ENCODE measurements at regions not wholly inside any gene's neighbourhood (a gene's known extent, or its start where the extent isn't known, plus 50 kb on each side); places are given as distances from the start of the nearest gene placed in this dataset.

GRCh38 chr18:66300141-66300540 lies 303.7 kb downstream of the CDH19 start:
- Histone ChIP-seq H3K27ac (no peak overlapping the region), H3K4me1 (no peaks in the 10 kb centered on the region), H3K36me3 (no peaks in the 10 kb centered on the region), H3K27me3 (no peaks in the 10 kb centered on the region), H3K9me3 (peaks cover 0 to 19% (median 0%) of the 10 kb centered on the region in 11 donors), H3K4me3 (no peak overlapping the region)
- DNase-seq (no peak), ATAC-seq (no peak)
- TF ChIP-seq, protein P1, sequence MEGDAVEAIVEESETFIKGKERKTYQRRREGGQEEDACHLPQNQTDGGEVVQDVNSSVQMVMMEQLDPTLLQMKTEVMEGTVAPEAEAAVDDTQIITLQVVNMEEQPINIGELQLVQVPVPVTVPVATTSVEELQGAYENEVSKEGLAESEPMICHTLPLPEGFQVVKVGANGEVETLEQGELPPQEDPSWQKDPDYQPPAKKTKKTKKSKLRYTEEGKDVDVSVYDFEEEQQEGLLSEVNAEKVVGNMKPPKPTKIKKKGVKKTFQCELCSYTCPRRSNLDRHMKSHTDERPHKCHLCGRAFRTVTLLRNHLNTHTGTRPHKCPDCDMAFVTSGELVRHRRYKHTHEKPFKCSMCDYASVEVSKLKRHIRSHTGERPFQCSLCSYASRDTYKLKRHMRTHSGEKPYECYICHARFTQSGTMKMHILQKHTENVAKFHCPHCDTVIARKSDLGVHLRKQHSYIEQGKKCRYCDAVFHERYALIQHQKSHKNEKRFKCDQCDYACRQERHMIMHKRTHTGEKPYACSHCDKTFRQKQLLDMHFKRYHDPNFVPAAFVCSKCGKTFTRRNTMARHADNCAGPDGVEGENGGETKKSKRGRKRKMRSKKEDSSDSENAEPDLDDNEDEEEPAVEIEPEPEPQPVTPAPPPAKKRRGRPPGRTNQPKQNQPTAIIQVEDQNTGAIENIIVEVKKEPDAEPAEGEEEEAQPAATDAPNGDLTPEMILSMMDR (IDR thresholded peaks at IDR 0.05), result no peak
- 75 to 79% methylated on average over 5 of the region's 5 CpGs for WGBS, 2 donors
- intact Hi-C loops (cut with DNase I), result no loop called here

DNA sequence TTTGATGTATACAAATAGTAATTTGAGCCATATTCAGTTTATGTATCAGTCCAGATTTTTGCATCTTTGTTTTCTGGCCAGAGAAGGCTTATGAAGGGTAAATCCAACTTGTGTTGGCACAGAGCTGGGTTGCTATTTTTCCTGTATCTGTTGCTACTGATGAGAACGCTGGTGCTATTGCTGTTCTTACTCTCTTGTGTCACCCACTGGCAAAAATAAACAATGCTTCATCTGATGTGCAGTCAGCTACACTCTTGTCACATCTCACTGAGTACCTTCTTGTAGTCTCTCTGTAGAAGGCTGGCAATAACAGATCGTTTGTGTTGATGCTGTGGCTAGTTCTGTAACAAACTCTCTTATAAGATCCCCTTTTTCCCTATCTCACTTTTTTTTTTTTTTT lies 323.4 kb downstream of the CDH19 start:
- DNase-seq, result peak in 1 of 2 donors; percentile 5
- Histone ChIP-seq H3K9me3 (peaks cover 0 to 6% (median under 1%) of the 10 kb centered on the region in 11 donors), H3K27me3 (no peaks in the 10 kb centered on the region), H3K36me3 (no peaks in the 10 kb centered on the region), H3K4me3 (no peak overlapping the region), H3K4me1 (no peaks in the 10 kb centered on the region), H3K27ac (no peak overlapping the region)
- intact Hi-C loops (cut with DNase I), result loop anchor here in 5 of 10 donors (2.0 to 10.0 kb wide), 4 partner anchors 153 to 316 kb away; no protein-coding TSS in a partner anchor
- TF ChIP-seq, protein P1 (IDR thresholded peaks at IDR 0.05), result peak in 5 of 9 donors; percentile 22 to 49 (median 39)
- peak in 6 of 8 donors; percentile 53 to 87 (median 75) for ATAC-seq
- 37 to 39% methylated on average over 2 of the region's 2 CpGs for WGBS, 2 donors

DNA sequence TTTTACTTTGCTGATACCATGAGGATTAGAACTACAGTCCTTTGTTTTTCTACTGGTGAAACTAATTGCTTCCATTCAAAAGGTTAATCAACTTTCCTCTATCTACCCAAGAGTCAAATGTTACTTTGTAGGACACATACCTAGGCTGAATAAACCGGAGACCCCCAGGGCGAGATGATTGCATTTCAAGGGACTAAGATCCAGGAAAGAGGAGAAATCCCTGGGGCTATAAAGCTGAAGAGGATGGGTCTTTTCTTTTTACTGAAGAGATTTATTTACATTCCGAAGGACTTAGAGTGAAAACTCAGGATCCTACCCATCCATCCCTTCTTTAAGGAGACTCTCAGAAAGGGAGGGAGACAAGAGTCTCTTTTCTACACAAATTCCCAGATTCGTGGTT lies 331.9 kb downstream of the CDH19 start:
- WGBS, 2 donors, result 18 to 33% methylated on average over 4 of the region's 4 CpGs
- intact Hi-C loops (cut with DNase I), result no loop called here
- DNase-seq, result no peak
- no peak for ATAC-seq
- Histone ChIP-seq H3K9me3 (peaks cover 0 to 60% (median 10%) of the 10 kb centered on the region in 11 donors), H3K4me3 (no peak overlapping the region), H3K4me1 (no peaks in the 10 kb centered on the region), H3K27me3 (no peaks in the 10 kb centered on the region), H3K27ac (no peak overlapping the region), H3K36me3 (no peaks in the 10 kb centered on the region)
- TF ChIP-seq, protein P1 (IDR thresholded peaks at IDR 0.05), result no peak

- TF ChIP-seq, protein P1 (IDR thresholded peaks at IDR 0.05), result no peak
- no peak overlapping the region for H3K4me3 ChIP-seq
- peaks cover 0 to 24% (median 8%) of the 10 kb centered on the region in 11 donors for H3K9me3 ChIP-seq
- H3K27me3 ChIP-seq, result no peaks in the 10 kb centered on the region
- 65 to 72% methylated on average over 2 of the region's 2 CpGs for WGBS, 2 donors
- DNase-seq (no peak), ATAC-seq (no peak)
- H3K4me1 ChIP-seq, result no peaks in the 10 kb centered on the region
- H3K27ac ChIP-seq, result no peak overlapping the region
- no peaks in the 10 kb centered on the region for H3K36me3 ChIP-seq
- intact Hi-C loops (cut with DNase I), result no loop called here
Observed at GRCh38 chr18:66264130-66264529, 339.8 kb downstream of the CDH19 start.

Measured in heart right ventricle (tissue), 16 donors.